Parathyroid adenoma (tissue), 2 donors: ENCODE measurements at regions not wholly inside any gene's neighbourhood (a gene's known extent, or its start where the extent isn't known, plus 50 kb on each side); places are given as distances from the start of the nearest gene placed in this dataset.
A peak's percentile ranks its signal among the peaks of the same experiment; 100 is the strongest.
"Not testable (repeated sequence)": the region's sequence is repeated elsewhere in the genome, so short reads cannot be mapped to it uniquely, and the experiment has no call there.

Source experiments
- H2AFZ ChIP-seq: fragments of 300-600 bp; sonication (generic); one replicate; pipeline ENCODE4 v1.7.0; 2017; ENCODE audit warnings: antibody characterized with exemption, mild to moderate bottlenecking
- H3K27ac ChIP-seq: fragments of 300-600 bp; sonication (generic); one replicate; pipeline ENCODE4 v1.7.0; 2017
- H3K27me3 ChIP-seq: fragments of 300-600 bp; sonication (generic); one replicate; pipeline ENCODE4 v1.7.0; 2017; ENCODE audit warnings: low read length; ENCODE audit not compliant: control insufficient read depth, insufficient read depth
- H3K36me3 ChIP-seq: fragments of 300-600 bp; sonication (generic); one replicate; pipeline ENCODE4 v1.7.0; 2017; ENCODE audit warnings: low read length; ENCODE audit not compliant: control insufficient read depth, insufficient read depth
- H3K4me1 ChIP-seq: fragments of 300-600 bp; sonication (generic); one replicate; pipeline ENCODE4 v1.7.0; 2017; ENCODE audit warnings: control low read depth
- H3K4me2 ChIP-seq: fragments of 300-600 bp; sonication (generic); one replicate; pipeline ENCODE4 v1.7.0; 2017; ENCODE audit warnings: low read length
- H3K4me3 ChIP-seq: fragments of 300-600 bp; sonication (generic); one replicate; pipeline ENCODE4 v1.7.0; 2017; ENCODE audit warnings: low read depth, low read length
- H3K79me2 ChIP-seq: fragments of 300-600 bp; sonication (generic); one replicate; pipeline ENCODE4 v1.7.0; 2017; ENCODE audit warnings: control low read depth
- H3K9ac ChIP-seq: fragments of 300-600 bp; sonication (generic); one replicate; pipeline ENCODE4 v1.7.0; 2017; ENCODE audit warnings: mild to moderate bottlenecking
- H3K9me3 ChIP-seq: fragments of 300-600 bp; sonication (generic); one replicate; pipeline ENCODE4 v1.7.0; 2017; ENCODE audit warnings: low read length; ENCODE audit not compliant: control insufficient read depth
- TF ChIP-seq, protein P1 (sequence below): fragments of 300-600 bp; sonication (generic); IDR thresholded peaks from one replicate; pipeline ENCODE4 v1.7.0; 2017; ENCODE audit warnings: antibody characterized with exemption, mild to moderate bottlenecking
- donor health status: primary hyperparathyroidism.

DNA sequence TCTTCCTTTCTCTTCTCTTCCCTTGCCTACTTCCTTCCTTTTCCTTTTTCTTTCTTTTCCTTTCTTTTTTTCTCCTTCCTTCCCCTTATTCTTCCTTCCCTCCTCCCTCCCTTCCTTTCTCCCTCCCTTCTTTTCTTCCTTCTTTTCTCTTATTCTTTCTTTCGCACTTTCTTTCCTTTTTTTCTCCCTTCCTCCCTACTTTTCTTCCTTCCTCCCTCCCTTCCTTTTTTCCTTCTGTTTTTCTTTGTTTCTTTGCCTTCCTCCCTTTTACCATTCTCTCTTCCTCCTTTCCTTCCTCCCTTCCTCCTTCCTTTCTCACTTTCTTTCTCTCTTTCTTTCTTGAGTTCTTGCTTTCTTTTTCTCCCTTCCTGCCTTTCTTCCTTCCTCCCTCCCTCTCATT, 416.5 kb downstream of the ANKRD30B start:
- not testable (repeated sequence) for H3K79me2 ChIP-seq, H3K9me3 ChIP-seq, H3K27ac ChIP-seq, H3K27me3 ChIP-seq, H3K36me3 ChIP-seq, H3K9ac ChIP-seq, H2AFZ ChIP-seq, H3K4me2 ChIP-seq, H3K4me3 ChIP-seq, H3K4me1 ChIP-seq

DNA sequence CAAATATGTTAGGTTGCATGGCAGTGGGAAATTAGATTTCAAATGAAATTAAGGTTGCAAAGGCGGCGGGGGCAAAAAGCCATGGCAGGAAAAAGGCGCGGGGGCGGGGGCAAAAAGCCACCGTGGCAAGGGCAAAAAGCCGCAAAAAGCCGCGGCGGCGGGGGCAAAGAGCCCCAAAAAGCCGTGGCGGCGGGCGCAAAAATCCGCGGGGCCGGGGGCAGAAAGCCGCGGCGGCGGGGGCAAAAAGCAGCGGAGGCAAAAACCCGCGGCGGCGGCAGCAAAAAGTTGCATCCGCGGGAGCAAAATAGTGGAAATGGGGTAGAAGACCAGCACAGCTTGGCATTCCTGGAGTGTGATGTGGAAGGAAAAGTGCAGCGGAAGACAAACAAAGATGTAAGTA, 417.1 kb downstream of the ANKRD30B start:
- Histone ChIP-seq H3K27ac (no peak overlapping the region), H3K27me3 (no peaks in the 10 kb centered on the region), H2AFZ (no peak overlapping the region), H3K9me3 (no peaks in the 10 kb centered on the region), H3K9ac (no peak overlapping the region), H3K4me2 (peak overlapping the region; percentile 28), H3K4me3 (no peak overlapping the region), H3K79me2 (no peaks in the 10 kb centered on the region), H3K4me1 (no peaks in the 10 kb centered on the region), H3K36me3 (no peaks in the 10 kb centered on the region)
- TF ChIP-seq, protein P1, sequence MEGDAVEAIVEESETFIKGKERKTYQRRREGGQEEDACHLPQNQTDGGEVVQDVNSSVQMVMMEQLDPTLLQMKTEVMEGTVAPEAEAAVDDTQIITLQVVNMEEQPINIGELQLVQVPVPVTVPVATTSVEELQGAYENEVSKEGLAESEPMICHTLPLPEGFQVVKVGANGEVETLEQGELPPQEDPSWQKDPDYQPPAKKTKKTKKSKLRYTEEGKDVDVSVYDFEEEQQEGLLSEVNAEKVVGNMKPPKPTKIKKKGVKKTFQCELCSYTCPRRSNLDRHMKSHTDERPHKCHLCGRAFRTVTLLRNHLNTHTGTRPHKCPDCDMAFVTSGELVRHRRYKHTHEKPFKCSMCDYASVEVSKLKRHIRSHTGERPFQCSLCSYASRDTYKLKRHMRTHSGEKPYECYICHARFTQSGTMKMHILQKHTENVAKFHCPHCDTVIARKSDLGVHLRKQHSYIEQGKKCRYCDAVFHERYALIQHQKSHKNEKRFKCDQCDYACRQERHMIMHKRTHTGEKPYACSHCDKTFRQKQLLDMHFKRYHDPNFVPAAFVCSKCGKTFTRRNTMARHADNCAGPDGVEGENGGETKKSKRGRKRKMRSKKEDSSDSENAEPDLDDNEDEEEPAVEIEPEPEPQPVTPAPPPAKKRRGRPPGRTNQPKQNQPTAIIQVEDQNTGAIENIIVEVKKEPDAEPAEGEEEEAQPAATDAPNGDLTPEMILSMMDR, result no peak

DNA sequence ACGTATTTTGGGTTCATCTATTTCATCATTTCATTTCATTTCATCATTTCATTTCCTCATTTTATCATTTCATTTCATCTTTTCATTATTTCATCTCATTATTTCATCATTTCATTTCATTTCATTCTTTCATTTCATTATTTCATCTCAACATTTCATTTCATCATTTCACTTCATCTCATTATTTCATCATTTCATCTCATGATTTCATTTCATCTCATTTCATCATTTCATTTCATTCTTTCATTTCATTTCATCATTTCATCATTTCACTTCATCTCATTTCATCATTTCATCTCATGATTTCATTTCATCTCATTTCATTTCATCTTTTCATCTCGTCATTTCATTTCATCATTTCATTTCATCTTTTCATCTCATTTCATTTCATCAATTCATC, 445.1 kb downstream of the ANKRD30B start:
- H3K27me3 ChIP-seq, H3K4me1 ChIP-seq, H3K27ac ChIP-seq, H3K79me2 ChIP-seq, H2AFZ ChIP-seq, H3K9me3 ChIP-seq, H3K36me3 ChIP-seq, H3K4me3 ChIP-seq, H3K9ac ChIP-seq, H3K4me2 ChIP-seq: not testable (repeated sequence)

DNA sequence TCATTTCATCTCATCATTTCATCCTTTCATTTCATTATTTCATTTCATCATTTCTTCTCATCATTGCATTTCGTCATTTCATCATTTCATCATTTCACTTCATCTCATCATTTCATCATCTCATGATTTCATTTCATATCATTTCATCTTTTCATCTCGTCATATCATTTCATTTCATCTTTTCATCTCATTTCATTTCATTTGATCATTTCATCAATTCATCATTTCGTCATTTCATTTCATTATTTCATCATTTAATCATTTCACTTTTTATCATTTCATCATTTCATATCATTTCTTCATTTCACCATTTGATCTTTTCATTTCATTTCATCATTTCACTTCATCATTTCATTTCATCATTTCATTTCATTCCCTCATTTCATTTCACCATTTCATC, 445.8 kb downstream of the ANKRD30B start:
- H3K4me1 ChIP-seq, H3K4me2 ChIP-seq: not testable (repeated sequence)

DNA sequence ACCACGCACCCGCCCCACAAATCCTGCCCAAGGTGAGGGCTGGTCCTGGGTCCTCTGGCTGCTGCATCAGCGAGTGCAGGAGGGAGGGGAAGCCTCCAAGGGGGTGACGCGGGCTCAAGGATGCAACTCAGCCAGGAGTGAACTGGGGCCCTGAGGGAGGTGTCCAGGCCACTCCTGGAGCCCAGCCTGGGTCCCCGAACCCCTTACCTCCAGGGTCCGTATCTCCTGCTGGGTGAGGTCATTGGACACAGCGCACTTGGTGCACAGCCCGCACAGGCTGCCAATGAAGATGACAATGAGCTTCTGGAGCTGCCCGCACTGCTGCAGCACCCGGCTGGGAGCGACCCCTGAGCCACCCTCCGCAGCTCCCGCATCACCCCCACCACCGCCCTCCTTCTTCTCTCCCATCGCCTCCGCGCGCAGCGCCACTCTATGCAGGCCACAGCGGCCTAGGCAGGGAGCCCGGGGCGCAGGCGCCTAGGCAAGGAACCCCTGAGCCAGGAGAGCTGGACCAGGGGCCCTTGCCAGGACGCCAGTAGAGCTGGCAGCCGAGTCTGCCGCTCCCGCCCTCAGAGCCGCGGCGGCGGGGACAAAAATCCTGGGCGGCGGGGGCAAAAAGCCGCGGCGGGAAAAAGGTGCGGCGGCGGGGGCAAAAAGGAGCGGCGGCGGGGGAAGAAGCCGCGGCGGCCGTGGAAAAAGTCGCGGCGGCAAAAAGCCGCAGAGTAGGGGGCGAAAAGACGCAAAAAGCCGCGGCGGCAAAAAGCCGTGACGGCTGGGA, 449.6 kb downstream of the ANKRD30B start:
- not testable (repeated sequence) for H3K9me3 ChIP-seq, H2AFZ ChIP-seq, H3K4me1 ChIP-seq, H3K36me3 ChIP-seq, H3K27ac ChIP-seq, H3K79me2 ChIP-seq, H3K27me3 ChIP-seq, H3K9ac ChIP-seq
- peak overlapping the region; percentile 47 for H3K4me3 ChIP-seq
- peak overlapping the region; percentile 82 for H3K4me2 ChIP-seq

More for the DNA sequence above, 445.8 kb downstream of the ANKRD30B start:
- not testable (repeated sequence) for H3K27ac ChIP-seq, H3K4me3 ChIP-seq, H3K36me3 ChIP-seq, H3K27me3 ChIP-seq, H3K9me3 ChIP-seq, H3K9ac ChIP-seq, H3K79me2 ChIP-seq, H2AFZ ChIP-seq

DNA sequence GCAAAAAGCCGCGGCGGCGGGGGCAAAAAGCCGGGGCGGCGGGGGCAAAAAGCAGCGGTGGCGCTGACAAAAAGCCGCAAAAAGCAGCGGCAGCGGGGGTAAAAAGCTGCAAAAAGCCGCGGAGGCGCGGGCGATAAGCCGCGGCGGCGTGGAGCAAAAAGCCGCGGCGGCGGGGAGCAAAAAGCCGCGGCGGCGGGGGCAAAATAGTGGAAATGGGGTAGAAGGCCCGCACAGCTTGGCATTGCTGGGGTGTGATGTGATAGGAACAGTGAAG, 450.1 kb downstream of the ANKRD30B start:
- H3K4me3 ChIP-seq, result peak overlapping the region; percentile 47
- no peak overlapping the region for H2AFZ ChIP-seq
- H3K79me2 ChIP-seq, result no peaks in the 10 kb centered on the region
- H3K27ac ChIP-seq, result no peak overlapping the region
- no peak overlapping the region for H3K9ac ChIP-seq
- no peaks in the 10 kb centered on the region for H3K9me3 ChIP-seq
- no peaks in the 10 kb centered on the region for H3K27me3 ChIP-seq
- H3K36me3 ChIP-seq, result no peaks in the 10 kb centered on the region
- H3K4me2 ChIP-seq, result peak overlapping the region; percentile 82
- TF ChIP-seq, protein P1, result no peak
- no peaks in the 10 kb centered on the region for H3K4me1 ChIP-seq
